ENCODE measurements at regions not wholly inside any gene's neighbourhood (a gene's known extent, or its start where the extent isn't known, plus 50 kb on each side); places are given as distances from the start of the nearest gene placed in this dataset.

GRCh38 chr6:85044361-85044760 lies 280.0 kb upstream of the TBX18 start (continued):
- TF ChIP-seq REST (IDR thresholded peaks at IDR 0.05) (no peak), YY1 (IDR thresholded peaks at IDR 0.05) (no peak), TAF1 (conservative IDR thresholded peaks at IDR 0.05) (no peak)

- Histone ChIP-seq H3K9me3 (ENCODE audit: control insufficient read depth in 4 of 4, low read length in 3 of 4) (no peaks in the 10 kb centered on the region), H3K27ac (ENCODE audit: low read depth in 1 of 2, low read length in 2 of 2) (no peak overlapping the region), H3K36me3 (ENCODE audit: control insufficient read depth in 4 of 4, insufficient read depth in 3 of 4, low read depth in 1 of 4, low read length in 3 of 4) (no peaks in the 10 kb centered on the region), H3K27me3 (ENCODE audit: control insufficient read depth in 4 of 4, insufficient read depth in 4 of 4, low read length in 3 of 4) (peaks cover 0 to 7% (median 0%) of the 10 kb centered on the region in 4 donors), H3K9ac (ENCODE audit: low read depth in 1 of 2, low read length in 2 of 2) (no peak overlapping the region), H3K4me3 (ENCODE audit: low read depth in 1 of 3, low read length in 3 of 3) (no peak overlapping the region), H3K4me1 (ENCODE audit: control insufficient read depth in 4 of 4, insufficient read depth in 4 of 4, low read length in 3 of 4) (no peaks in the 10 kb centered on the region)
- TF ChIP-seq TAF1 (conservative IDR thresholded peaks at IDR 0.05) (no peak), HNF4A (conservative IDR thresholded peaks at IDR 0.05) (no peak), REST (IDR thresholded peaks at IDR 0.05) (no peak), EGR1 (IDR thresholded peaks at IDR 0.05; ENCODE audit: low read depth in 2 of 2) (no peak), FOXA2 (IDR thresholded peaks at IDR 0.05) (no peak), GABPA (IDR thresholded peaks at IDR 0.05 in 1 of 2, conservative IDR thresholded peaks at IDR 0.05 in 1 of 2) (no peak), HNF4G (IDR thresholded peaks at IDR 0.05) (no peak), YY1 (IDR thresholded peaks at IDR 0.05) (no peak), RAD21 (IDR thresholded peaks at IDR 0.05) (no peak), RXRA (IDR thresholded peaks at IDR 0.05) (no peak), FOXA1 (IDR thresholded peaks at IDR 0.05) (no peak), SP1 (IDR thresholded peaks at IDR 0.05) (no peak)
- no peak for DNase-seq (ENCODE audit: low spot score)
Measured at GRCh38 chr6:85041376-85041775, 277.0 kb upstream of the TBX18 start.

GRCh38 chr6:85037221-85037620 lies 272.8 kb upstream of the TBX18 start:
- Histone ChIP-seq H3K36me3 (ENCODE audit: control insufficient read depth in 4 of 4, insufficient read depth in 3 of 4, low read depth in 1 of 4, low read length in 3 of 4) (no peaks in the 10 kb centered on the region), H3K9me3 (ENCODE audit: control insufficient read depth in 4 of 4, low read length in 3 of 4) (peaks cover 0 to 10% (median 1%) of the 10 kb centered on the region in 4 donors), H3K4me1 (ENCODE audit: control insufficient read depth in 4 of 4, insufficient read depth in 4 of 4, low read length in 3 of 4) (no peaks in the 10 kb centered on the region), H3K4me3 (ENCODE audit: low read depth in 1 of 3, low read length in 3 of 3) (no peak overlapping the region), H3K27me3 (ENCODE audit: control insufficient read depth in 4 of 4, insufficient read depth in 4 of 4, low read length in 3 of 4) (peaks cover 0 to 4% (median 0%) of the 10 kb centered on the region in 4 donors), H3K27ac (ENCODE audit: low read depth in 1 of 2, low read length in 2 of 2) (no peak overlapping the region), H3K9ac (ENCODE audit: low read depth in 1 of 2, low read length in 2 of 2) (no peak overlapping the region)
- DNase-seq (ENCODE audit: low spot score), result no peak
- WGBS, result 78% methylated on average over 4 of the region's 4 CpGs
- TF ChIP-seq ATF3 (IDR thresholded peaks at IDR 0.05), result no peak
